HL-60 (cell line): ENCODE measurements at regions not wholly inside any gene's neighbourhood (a gene's known extent, or its start where the extent isn't known, plus 50 kb on each side); places are given as distances from the start of the nearest gene placed in this dataset.

Source experiments
- DNase-seq, 2 experiments: peaks; one replicate each; pipeline ENCODE4 v3.0.0-alpha.2; 2010 to 2020; ENCODE audit warnings: low read depth in 1 of 2, low spot score in 1 of 2
- H3K27ac ChIP-seq: fragments of 250-450 bp; sonication (Bioruptor Pico); replicated peaks from 2 replicates; pipeline ENCODE4 v1.5.1; 2020; ENCODE audit warnings: mild to moderate bottlenecking, moderate library complexity
- H3K27me3 ChIP-seq: fragments of 250-450 bp; sonication (Bioruptor Pico); 2 replicates; pipeline ENCODE4 v1.5.1; 2021; ENCODE audit warnings: mild to moderate bottlenecking, moderate library complexity; ENCODE audit not compliant: insufficient read depth, poor library complexity, severe bottlenecking
- H3K4me3 ChIP-seq: replicated peaks from 2 replicates; pipeline ENCODE4 v1.5.1; 2011; ENCODE audit warnings: mild to moderate bottlenecking, control low read depth, low read length; ENCODE audit not compliant: insufficient read depth
- CTCF ChIP-seq: IDR thresholded peaks from one replicate; pipeline ENCODE4 v1.5.1; 2011; ENCODE audit warnings: low read length, control low read depth, inconsistent platforms; ENCODE audit not compliant: insufficient read depth
- GABPA ChIP-seq: IDR thresholded peaks from 2 replicates; pipeline ENCODE4 v1.6.1; 2012; ENCODE audit warnings: low read depth
- POLR2AphosphoS5 ChIP-seq: IDR thresholded peaks from 2 replicates; pipeline ENCODE4 v1.6.1; 2012; ENCODE audit warnings: low read depth
- SPI1 ChIP-seq: IDR thresholded peaks from 2 replicates; pipeline ENCODE4 v1.6.1; 2012; ENCODE audit warnings: low read depth, mild to moderate bottlenecking, borderline replicate concordance
- TF ChIP-seq, protein P1 (sequence below): IDR thresholded peaks from 2 replicates; pipeline ENCODE4 v1.6.1; 2012; ENCODE audit warnings: low read depth; ENCODE audit not compliant: insufficient replicate concordance

DNA sequence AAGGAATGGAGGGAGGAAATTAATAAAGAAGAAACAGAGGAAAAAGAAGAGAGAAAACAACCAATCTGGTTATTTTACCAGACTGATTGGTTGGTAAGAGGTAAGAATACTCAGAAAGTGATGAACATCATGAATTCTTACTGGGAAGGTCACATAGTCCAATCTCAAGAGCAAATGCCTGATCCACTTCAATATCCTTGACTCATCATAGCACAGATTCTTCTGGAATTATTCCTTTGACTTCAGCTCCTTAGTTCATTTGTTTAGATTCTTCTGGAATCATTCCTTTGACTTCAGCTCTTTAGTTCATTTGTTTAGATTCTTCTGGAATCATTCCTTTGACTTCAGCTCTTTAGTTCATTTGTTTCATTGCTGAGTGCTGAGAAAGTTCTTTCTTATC is 2030.6 kb upstream of the CELF4 start:
- TF ChIP-seq CTCF (no peak), POLR2AphosphoS5 (no peak), GABPA (no peak), SPI1 (no peak)
- TF ChIP-seq, protein P1, sequence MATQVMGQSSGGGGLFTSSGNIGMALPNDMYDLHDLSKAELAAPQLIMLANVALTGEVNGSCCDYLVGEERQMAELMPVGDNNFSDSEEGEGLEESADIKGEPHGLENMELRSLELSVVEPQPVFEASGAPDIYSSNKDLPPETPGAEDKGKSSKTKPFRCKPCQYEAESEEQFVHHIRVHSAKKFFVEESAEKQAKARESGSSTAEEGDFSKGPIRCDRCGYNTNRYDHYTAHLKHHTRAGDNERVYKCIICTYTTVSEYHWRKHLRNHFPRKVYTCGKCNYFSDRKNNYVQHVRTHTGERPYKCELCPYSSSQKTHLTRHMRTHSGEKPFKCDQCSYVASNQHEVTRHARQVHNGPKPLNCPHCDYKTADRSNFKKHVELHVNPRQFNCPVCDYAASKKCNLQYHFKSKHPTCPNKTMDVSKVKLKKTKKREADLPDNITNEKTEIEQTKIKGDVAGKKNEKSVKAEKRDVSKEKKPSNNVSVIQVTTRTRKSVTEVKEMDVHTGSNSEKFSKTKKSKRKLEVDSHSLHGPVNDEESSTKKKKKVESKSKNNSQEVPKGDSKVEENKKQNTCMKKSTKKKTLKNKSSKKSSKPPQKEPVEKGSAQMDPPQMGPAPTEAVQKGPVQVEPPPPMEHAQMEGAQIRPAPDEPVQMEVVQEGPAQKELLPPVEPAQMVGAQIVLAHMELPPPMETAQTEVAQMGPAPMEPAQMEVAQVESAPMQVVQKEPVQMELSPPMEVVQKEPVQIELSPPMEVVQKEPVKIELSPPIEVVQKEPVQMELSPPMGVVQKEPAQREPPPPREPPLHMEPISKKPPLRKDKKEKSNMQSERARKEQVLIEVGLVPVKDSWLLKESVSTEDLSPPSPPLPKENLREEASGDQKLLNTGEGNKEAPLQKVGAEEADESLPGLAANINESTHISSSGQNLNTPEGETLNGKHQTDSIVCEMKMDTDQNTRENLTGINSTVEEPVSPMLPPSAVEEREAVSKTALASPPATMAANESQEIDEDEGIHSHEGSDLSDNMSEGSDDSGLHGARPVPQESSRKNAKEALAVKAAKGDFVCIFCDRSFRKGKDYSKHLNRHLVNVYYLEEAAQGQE, result no peak
- Histone ChIP-seq H3K27ac (no peak overlapping the region), H3K27me3 (no peaks in the 10 kb centered on the region), H3K4me3 (no peak overlapping the region)
- no peak for DNase-seq

DNA sequence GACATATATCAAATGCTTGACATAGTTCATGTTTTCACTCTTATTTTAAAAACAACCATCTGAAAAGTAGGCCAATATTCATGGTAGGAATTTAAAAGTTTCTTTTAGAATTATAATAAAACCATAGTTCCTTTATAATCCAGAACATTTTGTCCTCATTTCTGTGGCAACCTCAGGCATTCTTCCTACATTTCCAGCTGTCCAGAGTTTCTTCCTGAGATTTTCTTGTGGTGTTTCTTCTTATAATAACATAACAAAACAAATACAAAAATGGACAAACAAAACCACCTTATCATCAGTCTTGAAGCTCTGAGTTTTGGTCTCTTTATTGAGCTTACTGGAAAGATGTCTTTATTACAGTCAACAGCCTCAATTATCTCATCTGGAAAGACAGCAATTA is 2028.6 kb upstream of the CELF4 start:
- TF ChIP-seq, protein P1, result no peak
- no peak for TF ChIP-seq CTCF
- TF ChIP-seq SPI1, result no peak
- no peak for TF ChIP-seq POLR2AphosphoS5
- no peak for TF ChIP-seq GABPA
- no peak overlapping the region for H3K4me3 ChIP-seq
- H3K27me3 ChIP-seq, result no peaks in the 10 kb centered on the region
- DNase-seq, result no peak
- no peak overlapping the region for H3K27ac ChIP-seq

- DNase-seq, result no peak
Measured at GRCh38 chr18:39591649-39592048, 2026.1 kb upstream of the CELF4 start.

More at GRCh38 chr18:39591649-39592048, 2026.1 kb upstream of the CELF4 start:
- no peaks in the 10 kb centered on the region for H3K27me3 ChIP-seq
- TF ChIP-seq SPI1 (no peak), GABPA (no peak), POLR2AphosphoS5 (no peak), CTCF (no peak)
- TF ChIP-seq, protein P1, result no peak
- H3K4me3 ChIP-seq, result no peak overlapping the region
- no peak overlapping the region for H3K27ac ChIP-seq
